Stromal cell of bone marrow (primary cell): ENCODE measurements at regions not wholly inside any gene's neighbourhood (a gene's known extent, or its start where the extent isn't known, plus 50 kb on each side); places are given as distances from the start of the nearest gene placed in this dataset.

ENCODE experiments used
- DNase-seq: peaks from one replicate; pipeline ENCODE4 v3.0.0-alpha.2; 2012; ENCODE audit warnings: low read depth

GRCh38 chr12:84676787-84677186 lies 235.8 kb downstream of the SLC6A15 start:
- DNase-seq: no peak

- peak; percentile 44 for DNase-seq
Measured at GRCh38 chr12:84661786-84662185, 250.8 kb downstream of the SLC6A15 start.

- no peak for DNase-seq
Measured at GRCh38 chr12:84660139-84660538, 252.5 kb downstream of the SLC6A15 start.

GRCh38 chr12:84658877-84659276 lies 253.7 kb downstream of the SLC6A15 start:
- no peak for DNase-seq

GRCh38 chr12:84656705-84657104 lies 255.9 kb downstream of the SLC6A15 start:
- no peak for DNase-seq

GRCh38 chr12:84653482-84653881 lies 259.1 kb downstream of the SLC6A15 start:
- no peak for DNase-seq

GRCh38 chr12:84648425-84648824 lies 264.2 kb downstream of the SLC6A15 start:
- DNase-seq: no peak

- no peak for DNase-seq
Measured at GRCh38 chr12:84644908-84645307, 267.7 kb downstream of the SLC6A15 start.

- no peak for DNase-seq
Measured at GRCh38 chr12:84643993-84644392, 268.6 kb downstream of the SLC6A15 start.

- no peak for DNase-seq
Measured at GRCh38 chr12:84641940-84642545, 270.6 kb downstream of the SLC6A15 start.

GRCh38 chr12:84638811-84639368 lies 273.7 kb downstream of the SLC6A15 start:
- DNase-seq: no peak

- DNase-seq: peak; percentile 19
Measured at GRCh38 chr12:84637926-84638325, 274.7 kb downstream of the SLC6A15 start.

- DNase-seq: no peak
Measured at GRCh38 chr12:84636801-84637290, 275.8 kb downstream of the SLC6A15 start.

GRCh38 chr12:84634526-84634925 lies 278.1 kb downstream of the SLC6A15 start:
- no peak for DNase-seq

GRCh38 chr12:84632556-84632955 lies 280.0 kb downstream of the SLC6A15 start:
- DNase-seq: no peak

- no peak for DNase-seq
Measured at GRCh38 chr12:84631020-84631419, 281.6 kb downstream of the SLC6A15 start.

- no peak for DNase-seq
Measured at GRCh38 chr12:84627593-84627992, 285.0 kb downstream of the SLC6A15 start.

GRCh38 chr12:84624601-84625000 lies 288.0 kb downstream of the SLC6A15 start:
- DNase-seq: no peak

- DNase-seq: no peak
Measured at GRCh38 chr12:84619053-84619571, 293.5 kb downstream of the SLC6A15 start.

- DNase-seq: no peak
Measured at GRCh38 chr12:84607170-84607819, 305.3 kb downstream of the SLC6A15 start.

GRCh38 chr12:84605983-84606382 lies 306.6 kb downstream of the SLC6A15 start:
- DNase-seq: no peak

- peak; percentile 7 for DNase-seq
Measured at GRCh38 chr12:84604551-84604950, 308.0 kb downstream of the SLC6A15 start.
